A673 (cell line): ENCODE measurements at regions not wholly inside any gene's neighbourhood (a gene's known extent, or its start where the extent isn't known, plus 50 kb on each side); places are given as distances from the start of the nearest gene placed in this dataset.

Source experiments
- CTCF ChIP-seq: fragments of 300-800, 200-600 bp; sonication (generic); conservative IDR thresholded peaks from 2 replicates; pipeline ENCODE4 v1.5.1; 2017; ENCODE audit warnings: low read depth, mild to moderate bottlenecking, antibody characterized with exemption, low read length, moderate library complexity, mixed read lengths
- EZH2 ChIP-seq: fragments of 200-600 bp; sonication (generic); IDR thresholded peaks from 2 replicates; pipeline ENCODE4 v1.6.1; 2017; ENCODE audit warnings: borderline replicate concordance, low read depth, mild to moderate bottlenecking, mixed read lengths, antibody characterized with exemption, low read length; ENCODE audit not compliant: poor library complexity, severe bottlenecking

GRCh38 chr9:97755618-97756267 lies 58.6 kb upstream of the XPA start:
- no peak for TF ChIP-seq CTCF
- no peak for TF ChIP-seq EZH2
